ENCODE measurements at regions not wholly inside any gene's neighbourhood (a gene's known extent, or its start where the extent isn't known, plus 50 kb on each side); places are given as distances from the start of the nearest gene placed in this dataset.

DNA sequence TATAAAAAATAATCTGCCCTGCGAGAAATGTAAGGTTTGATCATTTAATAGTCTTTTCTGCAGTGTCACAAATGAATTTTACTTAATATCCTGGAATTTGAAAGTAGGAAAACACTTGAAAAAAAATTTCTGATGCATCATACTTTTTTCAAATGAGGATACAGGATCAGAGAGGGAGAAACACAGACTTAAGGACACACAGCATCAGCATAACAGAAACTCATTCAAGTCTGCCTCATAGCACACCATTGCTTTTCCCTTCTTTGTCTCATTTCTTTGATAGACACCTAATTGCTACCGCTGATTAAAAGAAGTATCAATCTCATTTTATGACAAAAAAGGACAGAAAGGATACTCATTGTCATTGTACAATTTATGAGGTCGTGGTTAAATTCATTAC lies 319.0 kb downstream of the TMEM114 start:
- DNase-seq (ENCODE audit: low read depth in 1 of 2, low spot score in 1 of 2): no peak
- TF ChIP-seq JUND (IDR thresholded peaks at IDR 0.05; ENCODE audit: low read depth): no peak
- in situ Hi-C loops (cut with HindIII; ENCODE audit: low pct_unique_long_range_greater_than_20kb, low sequenced_read_pairs): no loop called here

DNA sequence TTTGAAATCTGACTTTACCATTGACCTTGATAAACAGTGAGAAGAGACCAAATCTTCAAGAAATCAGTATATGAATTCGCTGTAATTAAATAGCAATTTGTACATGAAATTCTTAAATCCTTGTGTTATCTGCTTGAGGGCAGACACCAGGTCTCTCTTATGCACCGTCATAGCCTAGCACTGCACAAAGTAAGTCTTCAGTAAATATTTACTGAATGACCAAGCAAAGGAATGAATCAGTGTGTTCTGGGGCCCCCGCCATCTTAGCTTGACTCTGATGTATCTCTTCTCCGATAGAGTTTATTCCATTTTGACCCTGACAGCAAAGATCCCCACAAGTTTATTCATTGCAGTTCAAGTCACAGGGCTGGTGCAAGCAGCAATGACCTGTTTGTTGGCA lies 328.0 kb downstream of the TMEM114 start:
- in situ Hi-C loops (cut with HindIII; ENCODE audit: low pct_unique_long_range_greater_than_20kb, low sequenced_read_pairs): no loop called here
- no peak for TF ChIP-seq JUND (IDR thresholded peaks at IDR 0.05; ENCODE audit: low read depth)
- DNase-seq (ENCODE audit: low read depth in 1 of 2, low spot score in 1 of 2): no peak

DNA sequence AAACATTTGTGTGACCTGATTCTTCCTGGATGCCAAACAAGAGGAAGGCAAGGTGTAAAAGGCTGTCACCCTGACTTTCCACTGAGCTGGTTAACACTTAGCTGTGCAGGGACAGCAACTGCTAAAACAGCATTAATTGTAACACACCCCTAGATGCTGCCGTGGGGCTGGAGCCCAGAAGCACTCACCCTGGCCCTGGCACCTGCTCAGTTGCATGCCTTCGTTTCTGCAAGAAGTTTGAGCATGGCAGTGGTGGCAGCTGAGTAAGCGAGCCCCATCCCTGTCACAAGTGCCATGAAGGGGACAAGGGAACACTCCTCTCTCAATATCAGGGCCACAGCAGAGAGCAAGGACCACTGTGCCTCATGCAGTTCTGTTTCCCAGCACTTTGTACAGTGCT lies 330.2 kb downstream of the TMEM114 start:
- no peak for DNase-seq (ENCODE audit: low read depth in 1 of 2, low spot score in 1 of 2)
- in situ Hi-C loops (cut with HindIII; ENCODE audit: low pct_unique_long_range_greater_than_20kb, low sequenced_read_pairs): no loop called here
- TF ChIP-seq JUND (IDR thresholded peaks at IDR 0.05; ENCODE audit: low read depth): no peak

DNA sequence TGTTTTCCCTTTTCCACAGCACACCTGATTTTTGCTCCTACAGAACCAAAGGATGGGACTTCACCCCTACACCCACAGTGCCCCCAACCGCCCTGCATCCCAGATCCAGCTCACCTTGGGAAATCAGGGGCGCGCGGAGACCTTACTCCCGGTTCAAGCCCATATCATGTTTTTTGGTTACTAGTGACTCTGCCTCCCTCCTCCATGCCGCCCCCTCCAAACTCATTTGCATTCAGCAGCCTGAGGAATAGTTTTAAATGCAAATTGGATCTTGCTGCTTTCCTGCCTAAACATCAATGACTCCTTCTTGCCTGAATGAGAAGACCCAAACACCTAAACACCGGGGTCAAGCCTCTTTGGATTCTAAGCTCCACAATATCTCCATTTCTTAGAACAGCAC lies 331.8 kb downstream of the TMEM114 start:
- in situ Hi-C loops (cut with HindIII; ENCODE audit: low pct_unique_long_range_greater_than_20kb, low sequenced_read_pairs): no loop called here
- DNase-seq (ENCODE audit: low read depth in 1 of 2, low spot score in 1 of 2): no peak
- TF ChIP-seq JUND (IDR thresholded peaks at IDR 0.05; ENCODE audit: low read depth): no peak

DNA sequence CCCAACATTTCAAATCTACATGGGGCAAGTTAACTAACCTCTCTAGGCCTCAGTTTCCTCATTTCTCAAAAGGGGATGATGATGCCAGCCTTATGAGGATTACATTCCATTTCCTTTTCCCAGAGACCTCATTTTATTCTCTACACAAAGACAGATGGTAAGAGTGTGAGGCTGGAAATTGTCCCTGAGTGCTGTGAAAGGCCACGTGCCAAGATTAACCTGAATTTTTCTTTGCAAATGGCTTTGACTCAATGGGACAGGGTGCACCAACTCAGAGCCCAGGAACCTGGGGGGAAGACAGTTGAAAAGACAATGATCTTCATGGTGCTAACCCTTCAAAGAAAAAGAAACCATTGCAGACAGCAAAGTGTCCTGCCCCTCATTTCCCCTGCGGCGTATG lies 332.8 kb downstream of the TMEM114 start:
- no peak for DNase-seq (ENCODE audit: low read depth in 1 of 2, low spot score in 1 of 2)
- no peak for TF ChIP-seq JUND (IDR thresholded peaks at IDR 0.05; ENCODE audit: low read depth)
- in situ Hi-C loops (cut with HindIII; ENCODE audit: low pct_unique_long_range_greater_than_20kb, low sequenced_read_pairs): no loop called here

DNA sequence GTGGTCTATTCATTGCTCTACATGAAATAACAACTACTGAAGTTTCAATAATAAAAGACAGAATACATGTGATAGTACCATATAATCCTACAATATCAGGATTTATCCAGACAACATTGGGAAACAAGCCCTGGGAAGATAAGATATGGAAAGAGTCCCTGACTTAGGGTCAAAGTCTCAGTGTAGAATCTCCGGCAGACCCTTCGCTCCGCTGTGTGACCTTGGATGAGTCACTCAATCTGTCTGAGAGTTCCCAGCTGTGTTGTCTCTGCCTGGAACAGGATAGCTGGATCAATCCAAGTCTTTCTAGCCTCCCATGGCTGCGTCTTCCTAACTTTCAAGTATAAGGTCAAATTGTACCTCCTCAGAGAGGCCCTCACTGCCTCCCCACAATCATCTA lies 335.9 kb downstream of the TMEM114 start:
- in situ Hi-C loops (cut with HindIII; ENCODE audit: low pct_unique_long_range_greater_than_20kb, low sequenced_read_pairs): no loop called here
- no peak for DNase-seq (ENCODE audit: low read depth in 1 of 2, low spot score in 1 of 2)
- TF ChIP-seq JUND (IDR thresholded peaks at IDR 0.05; ENCODE audit: low read depth): no peak

DNA sequence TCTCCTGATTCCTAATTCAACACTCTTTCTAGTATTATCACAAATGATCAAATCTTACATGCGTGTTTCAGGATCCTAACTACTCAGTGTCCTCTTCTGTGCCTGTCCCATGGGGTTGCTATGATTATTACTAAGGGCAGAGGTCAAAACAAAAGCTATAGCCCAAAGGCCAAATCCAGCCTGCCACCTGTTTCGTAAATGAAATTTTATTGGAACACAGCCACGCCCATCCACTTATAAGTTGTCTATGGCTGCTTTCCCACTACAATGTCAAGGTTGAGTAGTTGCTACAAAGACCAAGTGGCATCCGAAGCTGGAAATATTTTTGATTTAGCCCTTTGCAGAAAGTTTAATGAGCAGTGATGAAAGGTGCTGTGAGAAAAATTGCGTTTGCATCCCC lies 336.6 kb downstream of the TMEM114 start:
- no peak for TF ChIP-seq JUND (IDR thresholded peaks at IDR 0.05; ENCODE audit: low read depth)
- DNase-seq (ENCODE audit: low read depth in 1 of 2, low spot score in 1 of 2): no peak
- in situ Hi-C loops (cut with HindIII; ENCODE audit: low pct_unique_long_range_greater_than_20kb, low sequenced_read_pairs): no loop called here

DNA sequence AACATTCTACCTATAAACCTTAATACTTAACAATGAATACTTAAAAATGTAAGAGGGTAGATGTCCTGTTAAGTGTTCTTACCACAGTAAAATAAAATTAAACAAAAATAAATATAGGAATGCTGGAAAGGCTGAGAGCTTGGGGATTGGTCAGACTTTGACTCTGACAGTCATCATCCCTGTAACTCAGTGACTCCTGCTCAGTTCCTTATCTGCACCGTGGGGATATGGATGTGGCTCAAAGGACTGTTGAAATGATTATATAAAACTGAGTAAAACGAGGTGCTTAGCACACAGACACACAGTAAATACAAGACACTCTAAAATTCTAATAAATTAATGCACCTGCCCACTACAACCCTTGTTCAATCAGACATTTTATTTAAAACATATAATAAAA lies 338.6 kb downstream of the TMEM114 start:
- in situ Hi-C loops (cut with HindIII; ENCODE audit: low pct_unique_long_range_greater_than_20kb, low sequenced_read_pairs): no loop called here
- DNase-seq (ENCODE audit: low read depth in 1 of 2, low spot score in 1 of 2): no peak
- no peak for TF ChIP-seq JUND (IDR thresholded peaks at IDR 0.05; ENCODE audit: low read depth)

DNA sequence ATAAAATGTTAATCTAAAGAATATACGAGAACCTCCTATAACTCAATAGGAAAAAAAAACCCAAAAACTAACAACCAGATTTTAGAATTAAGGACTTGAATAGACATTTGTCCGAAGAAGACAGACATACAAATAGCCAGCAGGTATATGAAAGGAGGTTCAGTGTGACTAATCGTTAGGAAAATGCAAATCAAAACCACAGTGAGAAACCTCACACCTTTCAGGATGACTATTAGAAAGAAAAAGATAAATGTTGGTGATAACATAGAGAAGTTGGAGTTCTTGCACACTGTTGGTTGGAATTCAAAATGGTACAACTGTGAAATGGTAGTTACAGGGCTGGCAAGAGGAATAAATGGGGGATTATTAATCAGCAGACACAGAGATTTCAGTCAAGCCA lies 339.0 kb downstream of the TMEM114 start:
- no peak for DNase-seq (ENCODE audit: low read depth in 1 of 2, low spot score in 1 of 2)
- TF ChIP-seq JUND (IDR thresholded peaks at IDR 0.05; ENCODE audit: low read depth): no peak
- in situ Hi-C loops (cut with HindIII; ENCODE audit: low pct_unique_long_range_greater_than_20kb, low sequenced_read_pairs): no loop called here

DNA sequence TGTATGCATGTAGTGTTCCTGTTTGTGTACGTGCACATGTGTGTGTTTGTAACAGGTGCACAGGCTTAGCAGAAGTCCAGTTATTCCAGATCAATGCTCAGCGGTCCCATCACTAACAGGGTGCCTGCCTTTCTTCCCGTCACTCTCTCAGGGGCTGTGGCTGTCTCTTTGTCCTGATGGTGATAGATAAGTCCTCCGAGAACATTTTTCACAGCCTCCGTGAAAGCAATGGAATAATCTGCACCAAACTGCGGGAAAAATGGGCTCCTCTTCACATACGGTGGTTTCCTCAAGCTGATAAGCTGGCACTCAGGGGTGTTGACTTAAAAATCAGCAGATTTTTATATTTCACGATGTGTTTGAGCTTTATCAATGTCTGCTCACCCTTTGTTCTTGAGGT lies 342.3 kb downstream of the TMEM114 start:
- DNase-seq (ENCODE audit: low read depth in 1 of 2, low spot score in 1 of 2): no peak
- TF ChIP-seq JUND (IDR thresholded peaks at IDR 0.05; ENCODE audit: low read depth): no peak
- in situ Hi-C loops (cut with HindIII; ENCODE audit: low pct_unique_long_range_greater_than_20kb, low sequenced_read_pairs): no loop called here

DNA sequence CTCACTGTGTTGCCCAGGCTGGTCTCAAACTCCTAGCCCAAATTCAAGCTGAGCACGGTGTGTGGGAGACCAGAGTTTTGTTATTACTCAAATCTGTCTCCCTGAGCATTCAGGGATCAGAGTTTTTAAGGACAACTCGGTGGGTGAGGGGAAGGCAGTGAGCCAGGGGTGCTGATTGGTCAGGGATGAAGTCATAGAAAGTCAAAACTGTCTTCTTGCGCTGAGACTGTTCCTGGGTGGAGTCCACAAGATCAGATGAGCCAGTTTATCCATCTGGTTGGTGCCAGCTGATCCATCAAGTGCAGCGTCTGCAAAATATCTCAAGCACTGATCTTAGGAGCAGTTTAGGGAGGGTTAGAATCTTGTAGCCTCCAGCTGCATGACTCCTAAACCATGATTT lies 346.3 kb downstream of the TMEM114 start:
- in situ Hi-C loops (cut with HindIII; ENCODE audit: low pct_unique_long_range_greater_than_20kb, low sequenced_read_pairs): no loop called here
- TF ChIP-seq JUND (IDR thresholded peaks at IDR 0.05; ENCODE audit: low read depth): no peak
- DNase-seq (ENCODE audit: low read depth in 1 of 2, low spot score in 1 of 2): no peak

DNA sequence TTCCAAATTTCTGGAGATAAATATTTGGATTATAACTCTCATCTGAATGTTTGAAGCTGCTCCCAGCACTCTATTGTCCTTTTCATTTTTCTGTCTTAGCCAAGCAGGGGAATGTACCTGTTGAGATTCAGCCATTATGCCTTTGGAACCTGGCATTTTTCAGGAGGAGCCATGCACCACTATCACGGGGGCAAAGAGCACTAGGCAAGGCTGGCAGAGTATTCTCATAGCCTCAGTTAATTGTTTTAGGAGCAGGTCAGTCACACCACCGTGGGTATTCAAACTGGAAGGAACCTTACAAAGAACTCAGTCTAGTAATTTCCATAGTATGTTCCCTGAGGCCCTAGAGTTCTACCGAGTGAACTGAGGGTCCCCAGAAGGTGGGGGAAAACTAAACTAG lies 348.9 kb downstream of the TMEM114 start:
- in situ Hi-C loops (cut with HindIII; ENCODE audit: low pct_unique_long_range_greater_than_20kb, low sequenced_read_pairs): no loop called here
- DNase-seq (ENCODE audit: low read depth in 1 of 2, low spot score in 1 of 2): no peak
- TF ChIP-seq JUND (IDR thresholded peaks at IDR 0.05; ENCODE audit: low read depth): no peak

DNA sequence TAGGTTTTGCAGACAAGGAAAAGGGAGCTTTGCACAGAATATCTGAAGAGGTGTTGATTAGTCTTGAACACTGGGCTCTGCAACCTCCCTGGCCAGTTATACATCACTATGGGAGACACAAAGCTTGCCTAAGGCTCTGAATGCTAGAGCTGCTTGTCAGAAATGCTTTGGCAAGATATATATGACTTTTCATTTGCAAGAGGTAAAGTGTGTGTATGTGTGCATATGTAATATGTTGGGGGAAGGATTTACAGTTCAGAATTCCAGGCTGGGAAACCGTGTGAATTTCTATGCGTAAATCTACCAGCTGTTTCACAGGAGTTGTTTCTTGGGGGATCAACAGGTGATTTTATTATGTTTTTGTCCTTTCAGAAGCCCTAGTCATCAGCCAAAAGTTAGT lies 350.9 kb downstream of the TMEM114 start:
- TF ChIP-seq JUND (IDR thresholded peaks at IDR 0.05; ENCODE audit: low read depth): no peak
- DNase-seq (ENCODE audit: low read depth in 1 of 2, low spot score in 1 of 2): no peak
- in situ Hi-C loops (cut with HindIII; ENCODE audit: low pct_unique_long_range_greater_than_20kb, low sequenced_read_pairs): no loop called here

DNA sequence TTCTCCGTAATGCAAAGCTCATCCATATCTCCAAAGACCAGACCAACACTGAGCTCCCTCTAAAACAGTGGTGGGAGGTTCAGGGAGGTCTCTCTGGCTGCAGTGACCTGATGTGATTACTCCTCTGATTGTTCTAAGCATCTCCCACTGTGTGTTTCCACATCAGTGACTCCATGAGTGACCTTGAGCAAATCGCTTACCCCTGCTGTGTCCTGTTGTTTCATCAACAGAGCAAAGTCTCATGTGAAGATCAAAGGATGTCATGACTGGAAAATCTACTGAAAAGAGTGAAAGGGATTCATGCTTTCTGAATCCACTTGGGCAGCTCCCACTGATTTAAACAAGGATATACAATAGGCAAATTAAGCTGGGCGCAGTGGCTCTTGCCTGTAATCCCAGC lies 352.9 kb downstream of the TMEM114 start:
- in situ Hi-C loops (cut with HindIII; ENCODE audit: low pct_unique_long_range_greater_than_20kb, low sequenced_read_pairs): no loop called here
- DNase-seq (ENCODE audit: low read depth in 1 of 2, low spot score in 1 of 2): no peak
- TF ChIP-seq JUND (IDR thresholded peaks at IDR 0.05; ENCODE audit: low read depth): no peak

DNA sequence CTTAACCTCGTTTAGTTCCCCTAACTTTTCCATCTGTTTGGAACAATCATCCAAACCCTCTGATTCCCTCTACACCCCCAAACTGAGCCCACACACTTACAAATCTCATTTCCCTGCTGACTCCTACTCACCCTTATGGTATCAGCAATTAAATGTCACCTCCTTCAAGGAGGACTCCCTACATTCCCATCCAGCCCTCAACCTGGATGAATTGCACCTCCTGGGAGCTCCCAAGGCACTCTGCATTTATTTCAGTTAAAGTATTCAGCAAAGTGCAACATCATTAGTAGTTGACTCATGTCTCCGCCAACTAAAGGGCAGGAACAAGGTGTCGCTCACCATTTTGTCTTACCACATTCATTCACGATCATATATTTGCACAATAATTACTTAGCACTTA lies 353.5 kb downstream of the TMEM114 start:
- TF ChIP-seq JUND (IDR thresholded peaks at IDR 0.05; ENCODE audit: low read depth): no peak
- in situ Hi-C loops (cut with HindIII; ENCODE audit: low pct_unique_long_range_greater_than_20kb, low sequenced_read_pairs): no loop called here
- no peak for DNase-seq (ENCODE audit: low read depth in 1 of 2, low spot score in 1 of 2)
